B cell (primary cell): ENCODE measurements at regions not wholly inside any gene's neighbourhood (a gene's known extent, or its start where the extent isn't known, plus 50 kb on each side); places are given as distances from the start of the nearest gene placed in this dataset.

ENCODE experiments used
- ATAC-seq: fragments of 200-7000 bp; cut with Tn5 transposase; one replicate; pipeline ENCODE4 v1.10.0; 2021; ENCODE audit warnings: low read depth, mild to moderate bottlenecking, moderate number of reproducible peaks, moderate library complexity
- CTCF ChIA-PET: fragments of 350-600 bp; sonication (Branson Sonifier 250); formaldehyde crosslinking; loops from one replicate; lab custom pipeline; 2021; ENCODE audit warnings: antibody characterized with exemption, inconsistent platforms; lab: Charles Lee
- POLR2A ChIA-PET: fragments of 350-600 bp; sonication (Branson Sonifier 250); formaldehyde crosslinking; loops from one replicate; lab custom pipeline; 2021; ENCODE audit warnings: antibody characterized with exemption; lab: Charles Lee
- DNase-seq: peaks from one replicate; pipeline ENCODE4 v3.0.0; 2013
- H2AFZ ChIP-seq: 2 replicates; pipeline ENCODE4 v1.6.1; 2012; ENCODE audit warnings: mild to moderate bottlenecking, low read depth, low read length; ENCODE audit not compliant: insufficient read depth, poor library complexity, severe bottlenecking
- H3K27ac ChIP-seq, 2 donors: 1 replicate in 1 of 2; 2 replicates in 1 of 2; pipeline ENCODE4 v1.5.1; 2012 to 2013; ENCODE audit warnings: low read length in 2 of 2, mild to moderate bottlenecking in 2 of 2, moderate library complexity in 1 of 2
- H3K27me3 ChIP-seq, 4 experiments: fragments of 200-600 bp in 1 of 4; sonication (generic) in 1 of 4; replicated peaks in 1 of 4; 1 replicate in 2 of 4; 2 replicates in 2 of 4; pipeline versions ENCODE4 v1.6.1 to v1.7.0; 2013 to 2016; ENCODE audit warnings: low read length in 3 of 4, mild to moderate bottlenecking in 2 of 4, mixed read lengths in 1 of 4, moderate library complexity in 1 of 4; ENCODE audit not compliant: insufficient read depth in 4 of 4, control insufficient read depth in 3 of 4; ENCODE audit errors: control extremely low read depth in 1 of 4
- H3K36me3 ChIP-seq, 2 experiments: replicated peaks in 1 of 2; 1 replicate in 1 of 2; 2 replicates in 1 of 2; pipeline versions ENCODE4 v1.6.1 to v1.7.1; 2013; ENCODE audit warnings: low read length in 1 of 2; ENCODE audit not compliant: insufficient read depth in 2 of 2, control insufficient read depth in 1 of 2; ENCODE audit errors: control extremely low read depth in 1 of 2, extremely low read depth in 1 of 2
- H3K4me1 ChIP-seq, 2 donors: fragments of 200-600 bp in 1 of 2; sonication (generic) in 1 of 2; 1 replicate in 1 of 2; 2 replicates in 1 of 2; pipeline versions ENCODE4 v1.5.1 to v1.6.1; 2013 to 2017; ENCODE audit warnings: low read length in 2 of 2; ENCODE audit not compliant: control insufficient read depth in 2 of 2, insufficient read depth in 2 of 2
- H3K4me2 ChIP-seq: replicated peaks from 2 replicates; pipeline ENCODE3; 2012; ENCODE audit warnings: mild to moderate bottlenecking, low read depth, low read length; ENCODE audit not compliant: poor library complexity, severe bottlenecking
- H3K4me3 ChIP-seq, 5 experiments: fragments of 200-600 bp in 1 of 5; sonication (generic) in 1 of 5; 1 replicate in 3 of 5; 2 replicates in 2 of 5; pipeline versions ENCODE4 v1.5.1 to v1.7.0; 2011 to 2016; ENCODE audit warnings: low read length in 4 of 5, mild to moderate bottlenecking in 4 of 5, low read depth in 2 of 5, control low read depth in 1 of 5, moderate library complexity in 1 of 5; ENCODE audit not compliant: insufficient read depth in 1 of 5; ENCODE audit errors: control extremely low read depth in 1 of 5, extremely low read depth in 1 of 5
- H3K79me2 ChIP-seq: fragments of 200-600 bp; sonication (generic); one replicate; pipeline ENCODE4 v1.6.0; 2016; ENCODE audit warnings: low read length; ENCODE audit not compliant: control insufficient read depth, insufficient read depth
- H3K9ac ChIP-seq: fragments of 200-600 bp; sonication (generic); 2 replicates; pipeline ENCODE4 v1.6.1; 2017; ENCODE audit warnings: mild to moderate bottlenecking, low read length, moderate library complexity
- H3K9me3 ChIP-seq, 3 donors: one replicate each; pipeline versions ENCODE4 v1.6.1 to v1.7.1; 2013; ENCODE audit warnings: low read length in 2 of 3; ENCODE audit not compliant: control insufficient read depth in 2 of 3, insufficient read depth in 1 of 3; ENCODE audit errors: control extremely low read depth in 1 of 3
- H4K20me1 ChIP-seq: 2 replicates; pipeline ENCODE4 v1.6.0; 2012; ENCODE audit warnings: mild to moderate bottlenecking, low read length; ENCODE audit not compliant: insufficient read depth, control insufficient read depth, poor library complexity, severe bottlenecking
- H3K27ac Mint-ChIP-seq: one replicate; pipeline ENCODE4 v1.8.0; 2021; ENCODE audit warnings: mixed read lengths
- H3K27me3 Mint-ChIP-seq: one replicate; pipeline ENCODE4 v1.8.0; 2021; ENCODE audit warnings: mixed read lengths
- H3K4me1 Mint-ChIP-seq: one replicate; pipeline ENCODE4 v1.8.0; 2021; ENCODE audit warnings: mixed read lengths
- H3K4me3 Mint-ChIP-seq: one replicate; pipeline ENCODE4 v1.8.0; 2021; ENCODE audit warnings: mixed read lengths
- H3K9me3 Mint-ChIP-seq: one replicate; pipeline ENCODE4 v1.8.0; 2022; ENCODE audit warnings: mixed read lengths; ENCODE audit not compliant: insufficient read depth
- CTCF ChIP-seq: fragments of 200-600 bp; IDR thresholded peaks from one replicate; pipeline ENCODE4 v1.8.0; 2022; ENCODE audit warnings: antibody characterized with exemption, mild to moderate bottlenecking
- EZH2 ChIP-seq: IDR thresholded peaks from 2 replicates; pipeline ENCODE4 v1.6.1; 2012; ENCODE audit warnings: borderline replicate concordance, low read depth, mild to moderate bottlenecking, moderate library complexity, low read length; ENCODE audit not compliant: insufficient read depth, poor library complexity, severe bottlenecking
- WGBS: methylation state at CpG from one replicate; pipeline ENCODE4 v1.1.5; 2013; ENCODE audit warnings: missing lambda C conversion rate; ENCODE audit not compliant: insufficient coverage; 5-methylcytosine and 5-hydroxymethylcytosine counted together
- intact Hi-C: fragments of 100-400 bp; cut with micrococcal nuclease; formaldehyde crosslinking; loops from one replicate; pipeline ENCODE4 v1.10.0; 2022

DNA sequence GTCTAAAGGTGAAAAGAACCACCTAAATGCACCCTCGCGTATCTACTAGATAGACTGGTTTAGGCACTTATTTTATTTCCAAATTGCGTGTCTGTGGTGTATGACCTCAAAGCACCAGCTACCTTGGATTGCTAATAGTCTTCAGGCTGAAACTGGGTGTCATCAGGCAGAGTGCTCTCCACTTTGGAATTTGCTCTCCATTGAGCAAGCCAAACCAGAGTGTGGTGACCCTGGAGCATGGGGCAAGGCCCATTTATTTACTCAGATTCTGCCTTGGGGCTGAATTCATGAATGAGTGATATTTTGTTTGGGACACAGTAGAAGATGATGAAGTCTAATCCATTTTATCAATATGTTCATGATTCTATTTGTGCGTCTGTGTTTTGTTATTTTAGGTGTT is 812.8 kb upstream of the SLC35B3 start:
- no peaks in the 10 kb centered on the region for H3K27me3 Mint-ChIP-seq

DNA sequence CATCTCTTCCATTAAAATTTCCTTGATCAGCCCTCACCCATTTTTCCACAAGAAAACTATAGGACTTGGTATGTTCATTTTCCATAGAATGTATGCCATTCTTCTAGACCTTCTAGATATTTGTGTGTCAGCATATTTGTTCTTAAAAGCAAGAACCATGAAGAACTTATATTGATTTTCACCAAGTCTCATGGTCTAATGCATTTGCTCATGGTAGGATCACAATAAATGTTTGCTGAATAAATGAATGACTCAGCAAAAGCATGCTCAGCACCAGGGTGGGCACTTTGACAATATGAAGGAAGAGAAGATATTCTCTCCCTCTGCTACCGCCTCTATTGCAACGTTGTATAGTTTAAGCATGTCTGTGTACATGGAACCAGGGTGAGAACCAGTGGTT is 805.5 kb upstream of the SLC35B3 start:
- TF ChIP-seq CTCF: no peak
- no peaks in the 10 kb centered on the region for H4K20me1 ChIP-seq
- ChIA-PET POLR2A (no interaction called here), CTCF (no interaction called here)
- no peak overlapping the region for H3K4me3 ChIP-seq
- Mint-ChIP-seq H3K9me3 (peaks cover 9% of the 10 kb centered on the region), H3K27me3 (no peaks in the 10 kb centered on the region), H3K4me1 (no peaks in the 10 kb centered on the region), H3K4me3 (no peak overlapping the region), H3K27ac (no peak overlapping the region)
- DNase-seq (no peak), ATAC-seq (no peak)
- intact Hi-C loops: no loop called here
- H3K79me2 ChIP-seq: no peaks in the 10 kb centered on the region
- no peaks in the 10 kb centered on the region for H3K27me3 ChIP-seq
- no peaks in the 10 kb centered on the region for H3K4me1 ChIP-seq
- H3K9ac ChIP-seq: no peak overlapping the region
- no peak overlapping the region for H2AFZ ChIP-seq
- H3K27ac ChIP-seq: no peak overlapping the region
- peaks cover 0 to 3% (median 3%) of the 10 kb centered on the region in 3 donors for H3K9me3 ChIP-seq
- H3K4me2 ChIP-seq: no peak overlapping the region
- no peaks in the 10 kb centered on the region for H3K36me3 ChIP-seq
- 100% methylated on average over 2 of the region's 2 CpGs for WGBS

More for the DNA sequence above, 812.8 kb upstream of the SLC35B3 start:
- Histone ChIP-seq H3K4me3 (no peak overlapping the region), H3K4me1 (no peaks in the 10 kb centered on the region), H3K4me2 (no peak overlapping the region), H3K79me2 (no peaks in the 10 kb centered on the region), H4K20me1 (no peaks in the 10 kb centered on the region), H3K9me3 (no peaks in the 10 kb centered on the region), H3K9ac (no peak overlapping the region), H3K27ac (no peak overlapping the region), H3K27me3 (no peaks in the 10 kb centered on the region), H2AFZ (no peak overlapping the region), H3K36me3 (no peaks in the 10 kb centered on the region)
- POLR2A ChIA-PET: no interaction called here
- TF ChIP-seq EZH2: no peak
- TF ChIP-seq CTCF: no peak
- ATAC-seq (no peak), DNase-seq (no peak)
- Mint-ChIP-seq H3K4me1 (no peaks in the 10 kb centered on the region), H3K4me3 (no peak overlapping the region), H3K9me3 (no peaks in the 10 kb centered on the region), H3K27ac (no peak overlapping the region)
- intact Hi-C loops: no loop called here
- CTCF ChIA-PET: no interaction called here
- WGBS: 83% methylated on average over 3 of the region's 4 CpGs
